Fibroblast of lung (primary cell): ENCODE measurements at regions not wholly inside any gene's neighbourhood (a gene's known extent, or its start where the extent isn't known, plus 50 kb on each side); places are given as distances from the start of the nearest gene placed in this dataset.

ENCODE experiments used
- CTCF ChIP-seq, 2 donors: IDR thresholded peaks in 1 of 2; conservative IDR thresholded peaks in 1 of 2; 1 replicate in 1 of 2; 2 replicates in 1 of 2; pipeline ENCODE4 v1.5.1; 2011 to 2012; ENCODE audit warnings: low read length in 2 of 2, control low read depth in 1 of 2, inconsistent platforms in 1 of 2, low read depth in 1 of 2, mild to moderate bottlenecking in 1 of 2
- EZH2 ChIP-seq: IDR thresholded peaks from 2 replicates; pipeline ENCODE4 v1.5.1; 2012; ENCODE audit warnings: low read length, control low read depth, mild to moderate bottlenecking; ENCODE audit errors: missing control alignments

GRCh38 chr14:98551028-98551427, 721.0 kb downstream of the BCL11B start:
- TF ChIP-seq CTCF (conservative IDR thresholded peaks at IDR 0.05 in 1 of 2, IDR thresholded peaks at IDR 0.05 in 1 of 2; ENCODE audit: low read depth in 1 of 2, low read length in 2 of 2) (no peak), EZH2 (no peak)
